NOMO-1 (cell line): ENCODE measurements at regions not wholly inside any gene's neighbourhood (a gene's known extent, or its start where the extent isn't known, plus 50 kb on each side); places are given as distances from the start of the nearest gene placed in this dataset.
"Not testable (repeated sequence)": the region's sequence is repeated elsewhere in the genome, so short reads cannot be mapped to it uniquely, and the experiment has no call there.

Experiments
- DNase-seq, 2 experiments: peaks; one replicate each; lab custom pipeline; 2025; ENCODE audit not compliant: unreplicated experiment in 2 of 2; lab: John Stamatoyannopoulos, UW

DNA sequence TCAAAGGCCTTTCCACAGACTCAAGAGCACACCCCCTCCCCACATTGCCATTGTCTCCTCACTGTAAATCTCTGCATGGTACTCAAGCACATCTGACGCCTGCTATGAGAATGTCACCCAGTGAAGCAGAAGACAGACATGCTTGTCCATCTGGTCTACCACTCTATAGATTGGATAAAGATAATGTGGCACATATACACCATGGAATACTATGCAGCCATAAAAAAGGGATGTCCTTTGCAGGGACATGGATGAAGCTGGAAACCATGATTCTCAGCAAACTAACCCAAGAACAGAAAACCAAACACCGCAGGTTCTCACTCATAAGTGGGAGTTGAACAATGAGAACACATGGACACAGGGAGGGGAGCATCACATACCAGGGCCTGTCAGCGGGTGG, 503.4 kb upstream of the RUNX1 start:
- not testable (repeated sequence) for DNase-seq

- DNase-seq = peak in 1 of 2 experiments; percentile 11
Observed at GRCh38 chr21:35548904-35549615, 500.0 kb upstream of the RUNX1 start.

- DNase-seq = no peak
Observed at GRCh38 chr21:35547946-35548774, 499.1 kb upstream of the RUNX1 start.

GRCh38 chr21:35543746-35544145, 494.6 kb upstream of the RUNX1 start:
- no peak for DNase-seq

GRCh38 chr21:35540950-35541638, 492.0 kb upstream of the RUNX1 start:
- no peak for DNase-seq

- DNase-seq = peak; percentile 32 to 51
Observed at GRCh38 chr21:35538386-35538785, 489.3 kb upstream of the RUNX1 start.

GRCh38 chr21:35537604-35538003, 488.5 kb upstream of the RUNX1 start:
- DNase-seq = no peak

DNA sequence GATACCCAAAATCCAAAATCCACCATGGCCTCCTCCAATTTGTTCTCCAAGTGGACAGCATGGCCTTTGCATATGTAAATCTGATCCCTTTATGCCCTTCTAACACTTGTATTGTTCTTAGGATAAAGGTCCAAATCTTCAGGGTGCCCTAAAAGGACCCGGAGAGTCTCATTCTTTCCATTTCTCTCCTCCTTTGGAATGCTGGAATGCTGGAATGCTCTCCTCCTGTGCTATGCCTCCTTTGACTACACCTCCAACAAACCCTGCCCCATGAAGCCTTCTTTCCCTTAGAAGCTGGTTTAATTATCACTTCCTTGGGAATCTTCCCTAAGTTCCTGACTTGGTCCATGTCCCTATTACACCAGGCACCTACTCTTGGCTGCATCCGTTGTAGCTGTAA, 484.8 kb upstream of the RUNX1 start:
- no peak for DNase-seq

GRCh38 chr21:35530766-35531165, 481.7 kb upstream of the RUNX1 start:
- peak; percentile 54 to 96 for DNase-seq

- DNase-seq = peak; percentile 42 to 46
Observed at GRCh38 chr21:35529171-35529863, 480.2 kb upstream of the RUNX1 start.

GRCh38 chr21:35528116-35529042, 479.3 kb upstream of the RUNX1 start:
- peak; percentile 75 to 88 for DNase-seq

DNA sequence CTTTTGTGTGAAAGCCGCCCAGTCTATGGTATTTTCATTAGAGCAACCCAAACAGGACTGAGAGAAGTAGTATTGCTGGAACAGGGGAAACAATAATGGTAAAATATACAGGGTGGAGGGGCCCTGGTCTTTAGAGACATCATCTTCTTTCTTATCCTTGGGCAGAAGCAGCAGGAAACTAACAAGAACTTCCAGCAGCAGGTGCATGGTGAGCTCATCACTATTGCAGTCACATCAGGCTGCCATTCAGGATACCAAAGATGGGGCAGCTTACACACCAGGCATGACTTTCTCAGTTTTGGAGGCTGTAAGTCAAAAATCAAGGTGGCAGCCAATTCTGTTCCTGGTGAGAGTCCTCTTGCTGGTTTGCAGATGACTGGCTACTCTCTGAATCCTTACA, 478.3 kb upstream of the RUNX1 start:
- DNase-seq = no peak

DNA sequence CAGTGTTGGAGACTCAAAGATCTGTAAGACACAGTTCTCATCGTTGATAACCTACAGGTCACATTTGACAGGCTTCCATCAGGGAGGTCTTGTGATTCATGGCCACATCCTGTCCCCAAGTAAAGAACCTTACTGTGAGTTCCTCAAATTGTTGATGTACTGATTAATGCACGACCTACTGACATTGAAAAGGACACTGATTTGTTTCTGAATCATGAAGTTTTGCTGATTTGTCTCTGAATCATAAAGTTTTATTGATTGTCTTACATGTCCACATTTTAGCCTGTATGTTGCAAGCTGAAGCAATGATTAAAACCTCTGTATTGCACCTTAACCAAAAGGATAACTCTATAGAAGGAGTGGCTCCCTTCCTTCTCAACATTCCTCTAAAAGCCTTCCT, 476.3 kb upstream of the RUNX1 start:
- peak in 1 of 2 experiments; percentile 21 for DNase-seq

GRCh38 chr21:35521852-35522505, 472.9 kb upstream of the RUNX1 start:
- DNase-seq = no peak

DNA sequence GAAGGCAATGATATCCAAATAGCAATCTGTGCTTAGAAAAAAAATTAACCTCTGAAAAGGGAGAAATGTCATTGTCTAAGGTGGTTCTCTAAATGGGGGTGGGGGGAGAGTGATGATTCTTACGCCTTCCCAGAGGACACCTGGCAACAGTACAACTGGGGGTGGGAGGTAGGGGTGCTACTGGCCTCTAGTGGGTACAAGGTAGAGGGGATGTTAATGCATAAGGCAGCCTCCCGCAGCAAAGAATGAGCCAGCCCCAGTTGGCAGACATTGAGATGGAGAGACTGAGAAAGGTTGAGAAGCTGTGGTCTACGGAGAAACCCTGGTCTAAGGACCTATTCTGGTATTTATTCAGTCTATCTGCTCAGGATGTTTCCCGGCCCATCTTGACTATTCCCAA, 472.2 kb upstream of the RUNX1 start:
- DNase-seq = no peak

DNA sequence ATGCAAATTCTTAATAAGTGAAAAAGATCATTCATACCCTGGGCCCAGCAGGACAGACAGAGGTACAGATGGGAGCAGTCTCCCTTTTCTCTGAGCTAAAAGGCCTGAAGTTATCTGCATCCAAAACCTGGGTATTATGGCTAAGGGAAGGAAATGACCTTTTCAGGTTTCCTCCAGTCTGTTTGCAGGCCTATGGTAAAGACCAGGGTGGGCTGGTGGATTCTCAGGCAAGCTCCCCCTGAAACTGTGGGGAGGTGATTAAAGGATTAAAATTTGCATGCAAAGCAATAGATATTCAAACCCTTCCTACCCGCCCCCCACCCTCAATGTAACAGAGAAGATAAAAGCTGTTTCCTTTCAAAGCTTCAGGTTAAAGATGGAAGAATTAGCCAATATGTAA, 471.8 kb upstream of the RUNX1 start:
- no peak for DNase-seq

GRCh38 chr21:35520302-35520701, 471.2 kb upstream of the RUNX1 start:
- DNase-seq = no peak

DNA sequence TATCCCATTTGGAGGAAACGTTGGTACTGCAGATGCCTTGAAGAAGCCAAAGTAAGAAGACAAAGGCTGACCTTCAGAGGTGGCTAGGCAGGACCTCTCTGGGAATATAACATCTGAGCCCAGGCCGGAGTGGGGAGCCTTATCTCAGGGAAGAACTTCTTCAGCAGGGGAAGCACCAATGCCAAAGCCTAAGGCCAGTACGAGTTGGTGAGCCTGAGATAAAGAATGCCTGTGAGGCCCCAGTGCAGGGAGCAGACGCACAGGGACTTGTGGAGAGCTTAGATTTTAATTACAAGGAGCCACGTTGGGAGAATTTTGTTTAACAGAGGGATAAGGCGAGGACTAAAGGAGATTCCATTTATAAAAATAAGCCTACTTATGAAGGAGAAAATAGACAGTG, 468.8 kb upstream of the RUNX1 start:
- DNase-seq = no peak

DNA sequence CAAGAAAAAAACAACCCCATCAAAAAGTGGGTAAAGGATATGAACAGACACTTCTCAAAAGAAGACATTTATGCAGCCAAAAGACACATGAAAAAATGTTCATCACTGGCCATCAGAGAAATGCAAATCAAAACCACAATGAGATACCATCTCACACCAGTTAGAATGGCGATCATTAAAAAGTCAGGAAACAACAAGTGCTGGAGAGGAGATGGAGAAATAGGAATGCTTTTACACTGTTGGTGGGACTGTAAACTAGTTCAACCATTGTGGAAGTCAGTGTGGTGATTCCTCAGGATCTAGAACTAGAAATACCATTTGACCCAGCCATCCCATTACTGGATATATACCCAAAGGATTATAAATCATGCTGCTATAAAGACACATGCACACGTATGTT, 467.2 kb upstream of the RUNX1 start:
- DNase-seq = not testable (repeated sequence)
